C4-2B (cell line): ENCODE measurements at regions not wholly inside any gene's neighbourhood (a gene's known extent, or its start where the extent isn't known, plus 50 kb on each side); places are given as distances from the start of the nearest gene placed in this dataset.

Source experiments
- H3K27ac ChIP-seq: fragments of 450-650 bp; 2 replicates; pipeline ENCODE4 v1.5.1; 2017
- CTCF ChIP-seq: fragments of 450-650 bp; conservative IDR thresholded peaks from 2 replicates; pipeline ENCODE4 v1.5.1; 2017; ENCODE audit warnings: mild to moderate bottlenecking
- ZFX ChIP-seq: fragments of 450-650 bp; IDR thresholded peaks from 2 replicates; pipeline ENCODE4 v1.6.1; 2017

GRCh38 chr5:163635631-163636030 is 130.2 kb downstream of the MAT2B start:
- TF ChIP-seq ZFX = no peak
- no peak for TF ChIP-seq CTCF
- H3K27ac ChIP-seq = no peak overlapping the region

GRCh38 chr5:163642904-163643303 is 137.5 kb downstream of the MAT2B start:
- H3K27ac ChIP-seq = no peak overlapping the region
- no peak for TF ChIP-seq ZFX
- TF ChIP-seq CTCF = no peak

GRCh38 chr5:163645421-163646416 is 140.3 kb downstream of the MAT2B start:
- no peak for TF ChIP-seq ZFX
- TF ChIP-seq CTCF = no peak
- H3K27ac ChIP-seq = no peak overlapping the region

GRCh38 chr5:163649514-163649913 is 144.1 kb downstream of the MAT2B start:
- no peak for TF ChIP-seq CTCF
- TF ChIP-seq ZFX = no peak
- H3K27ac ChIP-seq = no peak overlapping the region

- no peak for TF ChIP-seq CTCF
- TF ChIP-seq ZFX = no peak
- no peak overlapping the region for H3K27ac ChIP-seq
Observed at GRCh38 chr5:163653526-163653925, 148.1 kb downstream of the MAT2B start.

- no peak overlapping the region for H3K27ac ChIP-seq
- TF ChIP-seq CTCF (no peak), ZFX (no peak)
Observed at GRCh38 chr5:163658702-163659567, 153.5 kb downstream of the MAT2B start.

GRCh38 chr5:163659568-163659902 is 154.1 kb downstream of the MAT2B start:
- no peak overlapping the region for H3K27ac ChIP-seq
- TF ChIP-seq CTCF = no peak
- no peak for TF ChIP-seq ZFX
